ENCODE measurements at regions not wholly inside any gene's neighbourhood (a gene's known extent, or its start where the extent isn't known, plus 50 kb on each side); places are given as distances from the start of the nearest gene placed in this dataset.

GRCh38 chr9:19698960-19699359 is 89.9 kb downstream of the SLC24A2 start:
- peaks cover 10% of the 10 kb centered on the region for H3K4me1 ChIP-seq (ENCODE audit: low read length)
- H3K27me3 ChIP-seq (replicated peaks; ENCODE audit: insufficient read depth, low read length): no peaks in the 10 kb centered on the region
- H2AFZ ChIP-seq (ENCODE audit: low read length): no peak overlapping the region
- H3K4me3 ChIP-seq (ENCODE audit: low read length): no peak overlapping the region
- H4K20me1 ChIP-seq (ENCODE audit: insufficient read depth, low read length): no peaks in the 10 kb centered on the region
- no peak overlapping the region for H3K4me2 ChIP-seq (ENCODE audit: low read depth, low read length)
- H3K9ac ChIP-seq (ENCODE audit: low read length): no peak overlapping the region
- TF ChIP-seq CTCF (IDR thresholded peaks at IDR 0.05; ENCODE audit: low read length): no peak
- no peak for TF ChIP-seq EZH2phosphoT487 (IDR thresholded peaks at IDR 0.05; ENCODE audit: low read length)
- no peak for TF ChIP-seq EZH2 (optimal IDR thresholded peaks at IDR 0.05; ENCODE audit: low read depth, low read length)
- no peak for DNase-seq
- no peak overlapping the region for H3K27ac ChIP-seq (ENCODE audit: low read length)
- H3K9me2 ChIP-seq (replicated peaks; ENCODE audit: insufficient read depth, low read length): no peaks in the 10 kb centered on the region
- no peaks in the 10 kb centered on the region for H3F3A ChIP-seq (ENCODE audit: insufficient read depth, low read length)
- no peaks in the 10 kb centered on the region for H3K9me3 ChIP-seq (replicated peaks; ENCODE audit: insufficient read depth, low read length)
- no peaks in the 10 kb centered on the region for H3K79me2 ChIP-seq (ENCODE audit: low read length)
- H3K36me3 ChIP-seq (replicated peaks; ENCODE audit: insufficient read depth, low read length): no peaks in the 10 kb centered on the region

- Histone ChIP-seq H3K36me3 (replicated peaks; ENCODE audit: insufficient read depth, low read length) (no peaks in the 10 kb centered on the region), H2AFZ (ENCODE audit: low read length) (no peak overlapping the region), H3K27me3 (replicated peaks; ENCODE audit: insufficient read depth, low read length) (no peaks in the 10 kb centered on the region), H3K79me2 (ENCODE audit: low read length) (no peaks in the 10 kb centered on the region), H3K4me3 (ENCODE audit: low read length) (no peak overlapping the region), H3F3A (ENCODE audit: insufficient read depth, low read length) (no peaks in the 10 kb centered on the region), H3K4me1 (ENCODE audit: low read length) (no peaks in the 10 kb centered on the region), H3K9ac (ENCODE audit: low read length) (no peak overlapping the region), H4K20me1 (ENCODE audit: insufficient read depth, low read length) (no peaks in the 10 kb centered on the region), H3K9me3 (replicated peaks; ENCODE audit: insufficient read depth, low read length) (no peaks in the 10 kb centered on the region), H3K4me2 (ENCODE audit: low read depth, low read length) (no peak overlapping the region), H3K9me2 (replicated peaks; ENCODE audit: insufficient read depth, low read length) (no peaks in the 10 kb centered on the region), H3K27ac (ENCODE audit: low read length) (no peak overlapping the region)
- no peak for DNase-seq
- no peak for TF ChIP-seq EZH2 (optimal IDR thresholded peaks at IDR 0.05; ENCODE audit: low read depth, low read length)
- no peak for TF ChIP-seq CTCF (IDR thresholded peaks at IDR 0.05; ENCODE audit: low read length)
- no peak for TF ChIP-seq EZH2phosphoT487 (IDR thresholded peaks at IDR 0.05; ENCODE audit: low read length)
Measured at GRCh38 chr9:19694601-19695000, 94.2 kb downstream of the SLC24A2 start.

DNA sequence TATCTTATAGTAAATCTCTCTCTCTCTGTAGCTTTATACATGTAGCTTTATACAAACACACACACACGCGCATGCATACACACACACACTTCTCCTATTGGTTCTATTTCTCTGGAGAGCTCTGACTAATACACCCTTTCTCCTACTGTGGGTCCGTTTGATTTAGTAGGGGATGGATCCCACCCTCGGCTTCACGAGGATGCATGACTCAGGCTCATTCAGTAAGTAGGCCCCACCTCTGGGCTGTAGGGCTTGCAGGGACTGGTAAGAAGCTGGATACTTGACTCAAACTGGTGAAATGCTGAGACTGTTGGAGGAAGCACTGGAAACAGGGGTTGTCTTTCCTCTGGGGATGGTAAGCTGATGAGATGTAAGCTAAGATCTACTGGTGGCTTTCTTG is 98.7 kb downstream of the SLC24A2 start:
- no peaks in the 10 kb centered on the region for H4K20me1 ChIP-seq (ENCODE audit: insufficient read depth, low read length)
- H3K36me3 ChIP-seq (replicated peaks; ENCODE audit: insufficient read depth, low read length): no peaks in the 10 kb centered on the region
- no peak overlapping the region for H2AFZ ChIP-seq (ENCODE audit: low read length)
- TF ChIP-seq EZH2phosphoT487 (IDR thresholded peaks at IDR 0.05; ENCODE audit: low read length): no peak
- no peak for TF ChIP-seq CTCF (IDR thresholded peaks at IDR 0.05; ENCODE audit: low read length)
- TF ChIP-seq EZH2 (optimal IDR thresholded peaks at IDR 0.05; ENCODE audit: low read depth, low read length): no peak
- H3K79me2 ChIP-seq (ENCODE audit: low read length): no peaks in the 10 kb centered on the region
- H3K9ac ChIP-seq (ENCODE audit: low read length): no peak overlapping the region
- no peaks in the 10 kb centered on the region for H3K4me1 ChIP-seq (ENCODE audit: low read length)
- H3F3A ChIP-seq (ENCODE audit: insufficient read depth, low read length): no peaks in the 10 kb centered on the region
- H3K4me3 ChIP-seq (ENCODE audit: low read length): no peak overlapping the region
- no peak overlapping the region for H3K4me2 ChIP-seq (ENCODE audit: low read depth, low read length)
- no peaks in the 10 kb centered on the region for H3K9me2 ChIP-seq (replicated peaks; ENCODE audit: insufficient read depth, low read length)
- no peak overlapping the region for H3K27ac ChIP-seq (ENCODE audit: low read length)
- H3K9me3 ChIP-seq (replicated peaks; ENCODE audit: insufficient read depth, low read length): no peaks in the 10 kb centered on the region
- DNase-seq: no peak
- no peaks in the 10 kb centered on the region for H3K27me3 ChIP-seq (replicated peaks; ENCODE audit: insufficient read depth, low read length)

All from MM.1S (cell line).